KMS-11 (cell line): ENCODE measurements at regions not wholly inside any gene's neighbourhood (a gene's known extent, or its start where the extent isn't known, plus 50 kb on each side); places are given as distances from the start of the nearest gene placed in this dataset.

ENCODE experiments used
- H2AFZ ChIP-seq: fragments of 200-600 bp; sonication (generic); 2 replicates; pipeline ENCODE4 v1.6.1; 2016; ENCODE audit warnings: antibody characterized with exemption, mixed run types, low read depth
- H3K27ac ChIP-seq: fragments of 200-600 bp; sonication (generic); 2 replicates; pipeline ENCODE4 v1.6.1; 2016; ENCODE audit warnings: mild to moderate bottlenecking, mixed run types
- H3K27me3 ChIP-seq: fragments of 200-600 bp; sonication (generic); 2 replicates; pipeline ENCODE4 v1.6.1; 2017; ENCODE audit warnings: mild to moderate bottlenecking, low read depth, mixed run types, moderate library complexity; ENCODE audit not compliant: insufficient read depth
- H3K36me3 ChIP-seq: fragments of 200-600 bp; sonication (generic); 2 replicates; pipeline ENCODE4 v1.6.1; 2017; ENCODE audit warnings: mild to moderate bottlenecking, mixed run types; ENCODE audit not compliant: insufficient read depth
- H3K4me1 ChIP-seq: fragments of 200-600 bp; sonication (generic); 2 replicates; pipeline ENCODE4 v1.6.1; 2016; ENCODE audit warnings: mild to moderate bottlenecking, low read depth, mixed run types; ENCODE audit not compliant: poor library complexity, severe bottlenecking
- H3K4me2 ChIP-seq: fragments of 200-600 bp; sonication (generic); 2 replicates; pipeline ENCODE4 v1.7.0; 2016; ENCODE audit warnings: mild to moderate bottlenecking, mixed run types
- H3K4me3 ChIP-seq: fragments of 200-600 bp; sonication (generic); IDR thresholded peaks from 2 replicates; pipeline ENCODE4 v1.6.1; 2017; ENCODE audit warnings: low read depth, low read length, mixed read lengths; ENCODE audit not compliant: insufficient read depth
- H3K79me2 ChIP-seq: fragments of 200-600 bp; sonication (generic); 2 replicates; pipeline ENCODE4 v1.6.1; 2016; ENCODE audit warnings: low read depth, mixed run types; ENCODE audit not compliant: insufficient read depth
- H3K9ac ChIP-seq: fragments of 200-600 bp; sonication (generic); 2 replicates; pipeline ENCODE4 v1.6.1; 2016; ENCODE audit warnings: mild to moderate bottlenecking, mixed run types
- H4K20me1 ChIP-seq: fragments of 200-600 bp; sonication (generic); 2 replicates; pipeline ENCODE4 v1.6.1; 2016; ENCODE audit warnings: mild to moderate bottlenecking, mixed run types; ENCODE audit not compliant: insufficient read depth
- TF ChIP-seq, protein P1 (sequence below): fragments of 200-600 bp; sonication (generic); conservative IDR thresholded peaks from 2 replicates; pipeline ENCODE4 v1.6.1; 2017; ENCODE audit warnings: low read depth, mild to moderate bottlenecking, antibody characterized with exemption, low read length, moderate library complexity, mixed read lengths

DNA sequence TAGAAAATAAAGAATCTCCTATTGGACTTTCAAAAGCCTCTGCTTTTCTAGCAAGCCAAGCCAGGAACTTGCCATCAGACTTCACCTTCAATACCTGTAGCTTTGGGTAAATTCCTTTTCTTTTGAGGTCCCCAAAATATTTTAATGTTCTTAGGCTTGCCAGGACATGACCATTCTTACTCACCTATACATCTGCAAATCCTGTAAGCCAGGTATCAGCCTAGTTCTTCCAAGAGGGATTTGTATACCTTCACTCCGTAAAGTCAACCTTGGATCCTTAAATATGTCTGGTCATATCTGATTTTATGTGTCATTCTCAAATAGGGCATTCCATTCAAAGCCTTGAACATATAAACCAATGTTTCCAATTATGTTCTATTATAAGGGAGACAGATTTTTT lies 210.6 kb upstream of the CELF2 start:
- Histone ChIP-seq H3K27ac (no peak overlapping the region), H3K9ac (no peak overlapping the region), H3K4me3 (no peak overlapping the region), H2AFZ (no peak overlapping the region), H3K27me3 (no peaks in the 10 kb centered on the region), H3K79me2 (no peaks in the 10 kb centered on the region), H3K36me3 (no peaks in the 10 kb centered on the region), H3K4me2 (no peak overlapping the region), H3K4me1 (no peaks in the 10 kb centered on the region), H4K20me1 (no peaks in the 10 kb centered on the region)
- TF ChIP-seq, protein P1, sequence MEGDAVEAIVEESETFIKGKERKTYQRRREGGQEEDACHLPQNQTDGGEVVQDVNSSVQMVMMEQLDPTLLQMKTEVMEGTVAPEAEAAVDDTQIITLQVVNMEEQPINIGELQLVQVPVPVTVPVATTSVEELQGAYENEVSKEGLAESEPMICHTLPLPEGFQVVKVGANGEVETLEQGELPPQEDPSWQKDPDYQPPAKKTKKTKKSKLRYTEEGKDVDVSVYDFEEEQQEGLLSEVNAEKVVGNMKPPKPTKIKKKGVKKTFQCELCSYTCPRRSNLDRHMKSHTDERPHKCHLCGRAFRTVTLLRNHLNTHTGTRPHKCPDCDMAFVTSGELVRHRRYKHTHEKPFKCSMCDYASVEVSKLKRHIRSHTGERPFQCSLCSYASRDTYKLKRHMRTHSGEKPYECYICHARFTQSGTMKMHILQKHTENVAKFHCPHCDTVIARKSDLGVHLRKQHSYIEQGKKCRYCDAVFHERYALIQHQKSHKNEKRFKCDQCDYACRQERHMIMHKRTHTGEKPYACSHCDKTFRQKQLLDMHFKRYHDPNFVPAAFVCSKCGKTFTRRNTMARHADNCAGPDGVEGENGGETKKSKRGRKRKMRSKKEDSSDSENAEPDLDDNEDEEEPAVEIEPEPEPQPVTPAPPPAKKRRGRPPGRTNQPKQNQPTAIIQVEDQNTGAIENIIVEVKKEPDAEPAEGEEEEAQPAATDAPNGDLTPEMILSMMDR, result no peak

DNA sequence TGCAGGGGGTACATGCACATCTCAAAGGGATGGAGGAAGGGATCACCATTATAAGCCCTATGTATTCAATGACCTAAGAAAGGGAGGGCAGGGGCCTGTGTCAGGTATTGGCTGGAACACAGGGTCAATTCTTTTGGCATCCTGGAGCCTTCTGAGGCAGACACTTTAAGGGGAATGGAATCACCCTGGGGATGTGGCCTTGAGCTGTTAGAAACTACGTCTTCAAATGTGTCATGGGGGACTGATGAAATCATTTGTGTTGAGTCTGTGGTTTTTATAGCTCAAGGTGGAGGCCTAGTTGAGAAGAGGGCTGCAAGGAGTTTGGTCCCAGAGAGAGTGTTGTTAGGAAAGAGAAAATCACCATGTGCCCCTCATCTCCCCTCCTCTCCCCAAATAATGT lies 206.1 kb upstream of the CELF2 start:
- Histone ChIP-seq H4K20me1 (no peaks in the 10 kb centered on the region), H3K4me1 (no peaks in the 10 kb centered on the region), H3K9ac (no peak overlapping the region), H3K4me3 (no peak overlapping the region), H3K36me3 (no peaks in the 10 kb centered on the region), H3K27ac (no peak overlapping the region), H3K4me2 (no peak overlapping the region), H3K79me2 (no peaks in the 10 kb centered on the region), H3K27me3 (no peaks in the 10 kb centered on the region), H2AFZ (no peak overlapping the region)
- TF ChIP-seq, protein P1, result no peak

DNA sequence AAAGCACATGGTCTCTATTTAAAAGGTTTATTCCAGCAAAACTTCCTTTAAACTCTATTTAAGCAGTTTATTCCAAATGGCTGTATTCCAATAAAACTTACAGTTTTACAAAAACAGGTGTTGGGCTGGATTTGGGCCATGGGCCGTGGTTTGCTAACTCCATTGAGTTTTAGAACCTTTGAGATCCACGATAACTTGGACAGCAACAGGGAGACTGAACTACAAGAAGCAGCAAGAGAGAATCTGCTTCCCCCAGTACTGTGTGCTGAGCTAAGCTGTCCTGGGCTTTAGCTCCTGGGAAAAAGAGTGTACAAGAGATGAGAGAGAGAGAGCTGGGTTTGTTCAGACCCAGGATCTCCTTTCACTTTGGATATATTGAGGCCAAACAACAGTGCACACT lies 204.0 kb upstream of the CELF2 start:
- no peaks in the 10 kb centered on the region for H3K79me2 ChIP-seq
- no peak overlapping the region for H2AFZ ChIP-seq
- H3K27me3 ChIP-seq, result no peaks in the 10 kb centered on the region
- H3K9ac ChIP-seq, result no peak overlapping the region
- no peaks in the 10 kb centered on the region for H4K20me1 ChIP-seq
- no peak overlapping the region for H3K4me3 ChIP-seq
- no peak overlapping the region for H3K4me2 ChIP-seq
- no peaks in the 10 kb centered on the region for H3K36me3 ChIP-seq
- H3K27ac ChIP-seq, result no peak overlapping the region
- TF ChIP-seq, protein P1, result no peak
- no peaks in the 10 kb centered on the region for H3K4me1 ChIP-seq

DNA sequence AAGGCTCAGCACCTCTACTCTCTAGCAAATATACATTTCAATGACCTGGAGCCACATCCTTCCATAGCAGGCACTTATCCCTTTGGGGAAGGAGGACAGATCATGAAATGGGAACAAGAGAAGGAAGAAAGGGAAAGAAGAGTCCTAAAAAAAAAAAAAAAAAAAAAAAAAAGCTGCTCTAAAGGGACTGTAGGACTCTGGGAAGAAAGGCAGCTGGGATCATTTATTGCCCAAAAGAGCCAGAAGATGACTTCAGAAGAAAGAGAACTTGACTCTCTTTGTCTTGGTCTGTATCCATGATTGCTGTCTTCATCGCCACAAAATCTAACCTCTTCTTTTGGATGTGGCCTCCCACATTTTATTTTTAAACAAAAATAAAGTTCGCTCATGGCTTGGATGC lies 203.6 kb upstream of the CELF2 start:
- H3K9ac ChIP-seq, result no peak overlapping the region
- no peaks in the 10 kb centered on the region for H3K27me3 ChIP-seq
- H2AFZ ChIP-seq, result no peak overlapping the region
- H3K36me3 ChIP-seq, result no peaks in the 10 kb centered on the region
- H4K20me1 ChIP-seq, result no peaks in the 10 kb centered on the region
- no peak overlapping the region for H3K27ac ChIP-seq
- H3K4me1 ChIP-seq, result no peaks in the 10 kb centered on the region
- no peak overlapping the region for H3K4me2 ChIP-seq
- no peaks in the 10 kb centered on the region for H3K79me2 ChIP-seq
- no peak overlapping the region for H3K4me3 ChIP-seq
- TF ChIP-seq, protein P1, result no peak

DNA sequence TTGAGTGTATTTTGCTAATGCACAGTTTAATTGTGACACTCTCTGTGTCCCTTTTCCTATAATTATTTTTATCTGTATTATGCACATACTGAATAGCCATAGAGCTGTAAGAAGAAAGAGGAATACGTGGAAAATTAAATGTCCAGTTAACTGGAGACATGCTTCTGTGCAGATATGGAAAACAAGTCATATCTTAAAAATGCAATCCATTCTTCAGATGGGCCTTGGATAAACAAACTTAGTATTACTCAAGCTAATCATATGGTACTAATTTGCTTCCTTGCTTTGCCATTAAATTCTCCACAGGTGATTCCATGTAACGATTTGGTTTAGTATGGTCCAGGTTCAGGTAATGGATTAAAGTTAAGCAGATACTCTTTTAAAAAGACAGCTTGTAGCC lies 201.2 kb upstream of the CELF2 start:
- H4K20me1 ChIP-seq, result no peaks in the 10 kb centered on the region
- H3K4me3 ChIP-seq, result no peak overlapping the region
- no peak overlapping the region for H3K4me2 ChIP-seq
- TF ChIP-seq, protein P1, result no peak
- H3K9ac ChIP-seq, result no peak overlapping the region
- H3K27me3 ChIP-seq, result no peaks in the 10 kb centered on the region
- H2AFZ ChIP-seq, result no peak overlapping the region
- no peaks in the 10 kb centered on the region for H3K4me1 ChIP-seq
- no peak overlapping the region for H3K27ac ChIP-seq
- H3K79me2 ChIP-seq, result no peaks in the 10 kb centered on the region
- H3K36me3 ChIP-seq, result no peaks in the 10 kb centered on the region
